NCI-H345 (cell line): ENCODE measurements at regions not wholly inside any gene's neighbourhood (a gene's known extent, or its start where the extent isn't known, plus 50 kb on each side); places are given as distances from the start of the nearest gene placed in this dataset.
"Not testable (repeated sequence)": the region's sequence is repeated elsewhere in the genome, so short reads cannot be mapped to it uniquely, and the experiment has no call there.

Experiments
- DNase-seq: peaks from one replicate; lab custom pipeline; 2025; lab: John Stamatoyannopoulos, UW

DNA sequence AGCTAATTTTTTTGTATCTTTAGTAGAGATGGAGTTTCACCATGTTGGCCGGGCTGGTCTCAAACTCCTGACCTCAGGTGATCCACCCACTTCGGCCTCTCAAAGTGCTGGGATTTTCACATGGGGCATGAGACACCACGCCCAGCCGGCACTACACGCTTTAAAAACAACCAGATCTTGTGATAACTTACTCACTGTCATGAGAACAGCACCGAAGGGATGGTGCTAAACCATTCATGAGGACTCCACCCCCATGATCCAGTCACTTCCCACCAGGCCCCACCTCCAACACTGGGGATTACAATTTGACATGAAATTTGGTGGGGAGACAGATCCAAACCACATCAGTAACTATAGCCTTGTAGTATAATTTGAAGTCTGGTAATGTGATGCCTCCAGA is 67.4 kb upstream of the ZNF169 start:
- not testable (repeated sequence) for DNase-seq

DNA sequence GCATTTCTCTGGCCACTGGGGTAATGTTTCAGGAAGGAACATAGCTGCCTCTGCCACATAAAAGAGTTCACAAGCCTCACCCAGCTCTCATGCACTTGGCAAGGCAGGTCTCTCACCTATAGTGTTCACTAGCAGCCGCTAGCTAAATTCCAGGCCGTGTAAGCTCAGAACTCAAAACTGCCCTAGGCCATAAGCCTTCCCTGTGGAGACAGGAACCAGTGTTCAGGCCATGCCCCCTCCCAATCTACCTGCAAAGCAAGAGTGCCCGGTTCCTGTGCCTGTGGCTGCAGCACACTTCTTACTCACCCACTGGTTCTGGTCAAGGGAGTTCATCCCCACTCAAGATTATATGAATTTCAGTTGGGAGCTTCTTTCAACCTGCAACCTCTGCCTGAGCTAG is 60.7 kb upstream of the ZNF169 start:
- DNase-seq: no peak

DNA sequence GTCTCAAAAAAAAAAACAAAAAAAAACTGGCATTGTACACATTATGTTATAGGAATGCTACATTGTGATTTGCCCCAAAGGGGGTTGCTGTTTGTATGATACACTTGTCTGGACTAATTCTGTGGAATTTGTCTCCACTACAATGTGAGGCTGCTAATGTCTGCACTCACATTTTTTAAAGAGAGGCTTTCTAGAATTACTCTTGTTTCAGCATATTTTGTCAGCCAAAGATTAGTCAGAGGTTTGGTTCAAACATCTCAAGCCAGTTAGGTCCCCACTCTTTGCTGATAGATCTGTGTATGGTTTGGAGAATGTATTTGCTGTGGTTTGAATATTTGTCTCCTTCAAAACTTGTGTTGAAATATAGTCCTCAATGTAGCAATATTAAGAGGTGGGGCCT is 59.3 kb upstream of the ZNF169 start:
- no peak for DNase-seq

DNA sequence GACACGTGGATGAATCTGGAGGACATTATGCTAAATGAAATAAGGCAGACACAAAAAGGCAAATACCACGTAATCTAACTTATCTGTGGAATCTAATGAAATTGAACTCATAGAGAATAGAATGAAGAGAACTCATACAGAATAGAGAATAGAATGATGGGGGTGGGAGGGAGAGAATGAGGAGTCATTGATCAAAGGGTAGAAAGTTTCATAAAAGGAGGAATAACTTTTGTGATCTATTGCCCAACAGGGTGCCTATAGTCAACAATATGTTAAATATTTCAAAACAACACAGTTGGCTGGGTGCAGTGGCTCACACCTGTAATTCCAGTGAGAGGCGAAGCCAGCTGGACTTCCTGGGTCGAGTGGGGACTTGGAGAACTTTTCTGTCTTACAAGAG is 54.9 kb upstream of the ZNF169 start:
- DNase-seq: no peak

DNA sequence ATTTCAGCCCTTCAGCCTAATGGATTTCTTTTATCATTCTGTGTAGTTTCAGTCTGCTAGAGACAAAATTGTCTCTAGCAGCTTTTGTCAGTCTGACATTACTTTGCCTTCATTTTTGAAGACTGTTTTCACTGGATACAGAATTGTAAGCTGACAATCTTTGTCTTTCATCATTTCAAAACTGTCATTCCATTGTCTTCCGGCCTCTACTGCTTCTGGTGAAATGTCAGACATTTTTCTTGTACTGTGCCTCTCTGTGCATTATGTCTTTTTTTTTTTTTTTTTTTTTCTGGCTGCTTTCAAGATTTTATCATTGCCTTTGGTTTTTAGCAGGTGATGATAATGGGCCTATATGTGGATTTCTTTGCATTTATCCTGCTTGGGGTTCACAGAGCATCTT is 51.3 kb upstream of the ZNF169 start:
- no peak for DNase-seq
